K562 (cell line): ENCODE measurements at regions not wholly inside any gene's neighbourhood (a gene's known extent, or its start where the extent isn't known, plus 50 kb on each side); places are given as distances from the start of the nearest gene placed in this dataset.

Source experiments
- ELF1 ChIP-seq: fragments of 200-800 bp; sonication (Bioruptor generic); IDR thresholded peaks from 2 replicates; pipeline ENCODE4 v1.6.1; 2016; ENCODE audit warnings: missing genetic modification characterization, missing compliant biosample characterization
- USF2 ChIP-seq: sonication (generic); formaldehyde crosslinking; IDR thresholded peaks from 2 replicates; pipeline ENCODE4 v1.5.0; 2020; ENCODE audit warnings: missing genetic modification reagents
- TF ChIP-seq, protein P1 (sequence below): sonication (generic); formaldehyde crosslinking; IDR thresholded peaks from 2 replicates; pipeline ENCODE4 v1.8.0; 2022; ENCODE audit warnings: mild to moderate bottlenecking, missing genetic modification reagents

DNA sequence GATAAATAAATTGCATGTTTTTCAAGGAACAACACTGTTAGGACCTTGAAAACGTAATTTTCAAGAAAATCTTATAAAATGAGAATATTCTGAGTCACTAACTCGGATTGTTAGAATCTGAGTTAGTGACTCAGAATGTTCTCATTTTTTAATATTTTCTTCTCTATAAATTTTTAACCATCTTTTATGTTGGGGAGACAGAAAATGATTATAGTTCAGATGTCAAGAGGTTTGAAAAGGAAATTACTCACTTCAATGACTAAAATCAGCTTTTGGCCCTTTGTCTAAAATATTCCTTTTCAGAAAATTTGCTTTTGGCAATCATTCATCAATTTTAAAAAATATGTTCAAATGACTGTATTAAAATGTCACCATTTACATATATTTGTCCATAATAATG lies 264.2 kb upstream of the EDNRB start:
- no peak for TF ChIP-seq ELF1 (tag)
- TF ChIP-seq, protein P1, sequence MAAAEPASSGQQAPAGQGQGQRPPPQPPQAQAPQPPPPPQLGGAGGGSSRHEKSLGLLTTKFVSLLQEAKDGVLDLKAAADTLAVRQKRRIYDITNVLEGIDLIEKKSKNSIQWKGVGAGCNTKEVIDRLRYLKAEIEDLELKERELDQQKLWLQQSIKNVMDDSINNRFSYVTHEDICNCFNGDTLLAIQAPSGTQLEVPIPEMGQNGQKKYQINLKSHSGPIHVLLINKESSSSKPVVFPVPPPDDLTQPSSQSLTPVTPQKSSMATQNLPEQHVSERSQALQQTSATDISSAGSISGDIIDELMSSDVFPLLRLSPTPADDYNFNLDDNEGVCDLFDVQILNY (CRISPR knock-in tag) = no peak
- TF ChIP-seq USF2 (CRISPR knock-in tag) = no peak
